Right ventricle myocardium inferior (tissue), 1 donor: ENCODE measurements at regions not wholly inside any gene's neighbourhood (a gene's known extent, or its start where the extent isn't known, plus 50 kb on each side); places are given as distances from the start of the nearest gene placed in this dataset.

Experiments
- ATAC-seq: fragments of 200-7000 bp; cut with Tn5 transposase; one replicate; pipeline ENCODE4 v1.9.1; 2020; ENCODE audit warnings: mild to moderate bottlenecking, moderate library complexity
- DNase-seq: peaks from one replicate; pipeline ENCODE4 v3.0.0; 2021; ENCODE audit errors: missing footprints
- intact Hi-C: fragments of 100-400 bp; cut with DNase I; formaldehyde crosslinking; loops from one replicate; pipeline ENCODE4 v1.11.0; 2022
- donor health status: DM: no; HTN: yes; CAD: no; lungs with severe emphysema.

DNA sequence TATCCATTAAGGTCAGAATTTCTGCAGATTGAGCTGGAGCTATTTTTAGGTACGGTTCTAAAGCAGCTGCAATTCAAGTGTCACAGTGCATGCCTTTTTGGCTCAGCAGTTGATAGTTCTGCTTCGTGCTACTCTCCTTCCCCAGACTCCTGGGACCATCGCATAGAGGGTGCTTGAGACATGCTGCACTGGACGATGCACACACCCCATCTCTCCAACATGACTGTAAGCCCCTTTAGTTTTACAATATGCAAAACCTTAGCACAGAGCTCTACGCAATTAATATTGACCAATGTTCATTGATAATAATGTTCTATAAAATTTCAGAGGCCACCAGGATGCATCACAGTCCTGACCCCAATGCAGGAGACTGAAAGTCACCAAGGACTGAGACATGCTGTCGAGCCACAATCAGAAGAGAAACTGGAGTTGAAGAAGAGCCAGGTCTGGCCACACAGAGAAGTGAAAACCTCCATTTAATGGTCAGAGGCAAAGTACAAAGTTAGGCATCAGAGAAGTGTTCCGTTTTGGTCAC is 120.9 kb upstream of the ZC3H12C start:
- intact Hi-C loops: no loop called here
- DNase-seq (no peak), ATAC-seq (peak; percentile 69)

DNA sequence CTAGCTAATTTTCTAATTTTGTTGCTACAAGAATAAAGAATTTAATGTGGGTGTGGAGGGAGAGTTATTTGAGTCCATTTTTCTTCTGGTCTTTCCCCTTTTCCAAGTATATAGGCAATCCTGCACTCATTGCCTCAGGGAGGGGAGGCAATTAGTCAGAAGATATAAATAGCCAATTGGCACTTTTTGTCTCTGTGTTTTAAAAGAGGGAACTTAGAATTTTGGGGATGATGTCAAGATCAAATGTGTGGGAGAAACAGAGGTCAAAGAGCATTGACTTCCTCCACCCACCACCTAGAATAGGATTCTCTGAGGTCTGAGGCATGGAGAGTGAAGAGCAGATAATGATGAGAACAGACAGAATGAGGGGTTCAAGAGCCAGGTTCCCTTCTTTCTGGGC is 120.3 kb upstream of the ZC3H12C start:
- no peak for DNase-seq
- ATAC-seq: no peak
- intact Hi-C loops: no loop called here

DNA sequence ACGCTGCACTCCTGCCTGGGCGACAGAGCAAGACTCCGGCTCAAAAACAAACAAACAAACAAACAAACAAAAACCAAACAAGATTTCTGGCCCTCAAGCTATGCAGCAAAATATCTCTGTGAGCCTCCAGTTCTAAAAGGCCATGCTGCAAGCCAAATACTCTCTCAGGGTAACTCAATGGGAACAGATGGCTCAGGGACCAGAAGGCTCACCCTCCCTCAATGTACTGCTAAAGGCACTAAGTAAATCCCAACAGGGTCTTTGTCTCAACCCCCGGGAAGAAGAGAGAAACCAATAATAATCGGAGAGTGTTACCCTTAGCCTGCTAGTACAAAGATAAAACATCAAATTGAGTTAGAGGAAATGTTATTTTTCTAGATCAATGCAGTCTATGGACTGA is 119.7 kb upstream of the ZC3H12C start:
- intact Hi-C loops: no loop called here
- ATAC-seq (no peak), DNase-seq (no peak)

DNA sequence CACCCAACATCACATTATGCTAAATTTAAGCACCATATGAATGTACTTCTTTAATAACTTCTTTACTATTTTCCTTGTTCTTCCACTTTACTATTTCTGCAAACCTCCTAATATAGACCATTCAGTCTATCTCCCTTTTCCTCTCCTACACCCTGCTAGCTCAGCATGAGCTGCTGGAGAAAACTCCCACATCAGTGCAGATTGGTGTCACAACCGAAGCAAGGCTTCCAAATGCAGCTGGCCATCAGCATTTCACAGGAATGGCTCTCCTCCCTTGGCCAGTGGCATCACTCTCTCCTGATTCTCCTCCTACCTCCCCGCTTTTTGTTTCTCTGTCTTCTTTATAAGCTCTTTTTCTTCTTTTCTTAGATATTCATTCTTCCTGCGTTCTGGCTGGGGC is 118.7 kb upstream of the ZC3H12C start:
- DNase-seq (no peak), ATAC-seq (no peak)
- intact Hi-C loops: no loop called here

DNA sequence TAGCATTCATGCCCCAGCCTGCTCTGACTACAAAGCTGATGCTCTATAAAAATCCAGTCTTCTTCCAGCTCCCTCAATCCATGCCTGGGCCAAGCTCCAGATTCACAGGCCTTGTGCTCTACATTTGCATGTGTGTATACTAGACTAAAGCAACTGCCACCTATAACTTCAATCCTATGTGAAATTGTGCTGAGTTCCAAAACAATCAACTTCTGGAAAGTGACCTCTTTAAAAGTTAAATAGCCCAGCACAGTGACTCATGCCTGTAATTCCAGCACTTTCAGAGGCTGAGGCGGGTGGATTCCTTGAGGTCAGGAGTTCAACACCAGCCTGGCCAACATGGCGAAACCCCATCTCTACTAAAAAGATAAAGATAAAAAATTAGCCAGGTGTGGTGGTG is 114.3 kb upstream of the ZC3H12C start:
- DNase-seq: no peak
- no peak for ATAC-seq
- intact Hi-C loops: no loop called here

DNA sequence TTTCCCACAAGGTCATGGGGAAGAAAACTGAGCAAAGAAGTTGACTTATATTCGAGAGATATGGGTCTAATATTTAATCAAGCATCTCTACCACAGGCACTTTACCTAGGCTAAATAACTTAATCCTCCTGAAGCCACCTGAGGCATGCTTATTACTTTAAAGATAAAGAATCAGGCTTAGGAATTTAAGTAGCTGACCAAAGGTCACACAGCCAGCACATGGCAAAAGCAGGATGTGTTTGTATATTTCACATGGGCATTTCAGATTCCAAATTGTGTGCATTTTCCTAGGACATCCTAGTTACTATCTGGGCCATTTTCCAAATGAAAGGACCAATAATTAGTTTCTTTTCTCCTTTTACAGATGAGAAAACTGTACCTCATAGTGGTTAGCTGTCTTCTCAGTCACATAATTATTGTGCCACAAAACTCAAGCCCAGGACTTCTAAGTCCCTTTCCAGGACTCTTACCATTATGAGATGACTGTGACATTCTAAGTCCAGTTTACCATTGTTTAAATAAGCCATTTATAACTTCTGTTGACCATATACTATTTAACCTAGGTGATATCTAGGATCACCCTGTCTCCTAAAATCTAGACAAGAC is 112.1 kb upstream of the ZC3H12C start:
- no peak for DNase-seq
- no peak for ATAC-seq
- intact Hi-C loops: no loop called here

DNA sequence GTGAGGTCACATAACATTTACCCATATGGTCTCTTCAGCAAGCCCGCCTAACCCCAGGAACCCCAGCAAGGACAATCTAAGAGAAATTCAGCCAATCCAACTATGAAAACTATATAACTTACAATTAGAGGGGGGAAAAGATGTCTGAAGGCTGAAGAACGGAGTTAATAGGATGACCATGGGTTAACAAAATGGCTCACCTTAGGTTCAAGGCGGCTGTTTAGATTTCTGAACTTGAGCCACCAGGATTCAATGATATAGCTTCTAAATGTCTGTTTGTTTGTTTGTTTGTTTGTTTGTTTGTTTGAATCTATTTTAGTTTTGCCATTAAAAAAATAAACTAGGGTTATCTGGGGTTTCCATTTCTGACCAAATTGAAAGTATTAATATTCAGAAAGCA is 109.8 kb upstream of the ZC3H12C start:
- intact Hi-C loops: no loop called here
- no peak for DNase-seq
- no peak for ATAC-seq

DNA sequence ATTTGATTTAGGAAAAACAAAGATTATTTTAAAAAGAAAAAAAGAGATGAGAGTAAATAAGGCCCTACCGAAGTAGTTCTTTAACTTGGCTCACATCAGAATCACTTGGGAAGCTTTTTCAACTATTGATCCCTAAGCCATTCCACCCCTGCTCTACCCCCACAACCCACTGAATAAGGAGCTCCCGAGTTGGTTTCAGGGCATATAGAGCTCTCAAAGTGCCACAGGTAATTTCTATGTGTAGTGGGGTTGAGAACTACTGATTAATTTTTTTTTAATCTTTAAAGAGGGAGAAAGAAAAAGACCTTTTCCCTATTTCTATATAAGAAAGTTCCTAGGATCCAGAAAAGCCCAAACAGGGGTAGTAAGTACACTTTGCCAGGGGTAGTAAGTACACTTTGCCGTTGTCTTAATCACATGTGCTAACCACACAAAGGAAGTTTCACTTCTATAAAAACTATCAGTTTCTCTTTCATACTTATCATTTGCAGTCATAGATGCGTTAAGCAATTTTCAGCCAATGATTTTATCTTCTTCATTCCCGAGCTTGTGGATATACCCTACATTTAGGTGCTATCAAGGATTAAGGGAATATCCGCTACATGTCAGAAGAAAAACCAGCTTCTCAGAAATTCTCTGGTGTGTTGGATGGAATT is 108.4 kb upstream of the ZC3H12C start:
- DNase-seq (no peak), ATAC-seq (no peak)
- intact Hi-C loops: no loop called here

DNA sequence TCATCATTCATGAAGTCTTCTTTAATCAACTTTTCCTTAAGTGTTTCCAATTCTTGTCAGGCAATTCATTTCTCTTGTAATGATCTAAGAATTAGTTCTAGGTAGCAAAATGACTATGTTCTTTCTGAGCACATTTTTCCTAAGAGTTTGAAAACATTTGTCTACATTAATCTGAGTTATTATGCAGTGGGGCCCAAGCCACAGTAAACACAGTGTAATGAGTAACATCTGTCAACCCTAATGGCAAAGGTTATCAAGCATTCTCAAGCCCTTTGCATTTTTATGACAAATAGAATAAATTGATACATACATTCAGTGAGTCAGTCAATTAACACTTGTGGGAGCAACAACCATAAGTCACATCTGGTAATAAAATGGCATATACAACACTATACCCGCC is 106.7 kb upstream of the ZC3H12C start:
- intact Hi-C loops: no loop called here
- DNase-seq (no peak), ATAC-seq (no peak)

DNA sequence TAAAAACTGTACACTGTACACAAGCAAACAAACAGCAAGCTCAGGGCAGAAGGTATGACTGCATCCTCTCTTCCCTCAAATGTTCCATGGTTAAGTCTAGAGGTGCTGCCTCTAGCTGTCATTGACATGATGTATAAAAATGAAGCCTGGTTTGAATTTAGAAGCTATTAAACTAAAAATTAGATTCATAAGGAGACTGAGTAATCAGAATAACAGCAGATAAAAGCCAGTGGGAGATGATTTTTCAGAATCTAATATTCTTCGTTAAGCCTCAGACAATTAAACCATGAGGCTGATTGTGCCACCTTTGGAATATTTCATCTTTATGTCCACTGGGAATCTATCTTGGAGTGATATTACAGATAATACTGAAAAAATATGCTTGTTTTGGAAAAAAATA is 101.4 kb upstream of the ZC3H12C start:
- intact Hi-C loops: no loop called here
- ATAC-seq (no peak), DNase-seq (no peak)

DNA sequence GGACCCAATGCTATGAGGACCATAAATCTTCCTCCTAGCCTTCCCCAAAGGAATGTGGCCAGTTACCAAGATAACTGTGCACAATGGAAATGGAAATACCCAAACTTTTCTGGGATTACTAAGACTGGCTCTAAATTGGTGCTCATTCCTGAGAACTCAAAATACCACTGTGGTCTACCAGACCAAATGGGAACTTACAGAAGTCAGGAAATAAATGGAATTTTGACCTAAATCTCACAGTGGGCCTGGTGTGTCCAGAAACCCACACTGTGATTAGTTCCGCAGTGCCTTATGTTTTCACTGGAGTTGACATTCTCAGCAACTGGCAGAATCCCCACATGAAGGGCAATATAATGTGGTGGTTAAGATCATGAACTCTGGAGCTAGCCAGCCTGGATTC is 99.4 kb upstream of the ZC3H12C start:
- DNase-seq (no peak), ATAC-seq (no peak)
- intact Hi-C loops: no loop called here

DNA sequence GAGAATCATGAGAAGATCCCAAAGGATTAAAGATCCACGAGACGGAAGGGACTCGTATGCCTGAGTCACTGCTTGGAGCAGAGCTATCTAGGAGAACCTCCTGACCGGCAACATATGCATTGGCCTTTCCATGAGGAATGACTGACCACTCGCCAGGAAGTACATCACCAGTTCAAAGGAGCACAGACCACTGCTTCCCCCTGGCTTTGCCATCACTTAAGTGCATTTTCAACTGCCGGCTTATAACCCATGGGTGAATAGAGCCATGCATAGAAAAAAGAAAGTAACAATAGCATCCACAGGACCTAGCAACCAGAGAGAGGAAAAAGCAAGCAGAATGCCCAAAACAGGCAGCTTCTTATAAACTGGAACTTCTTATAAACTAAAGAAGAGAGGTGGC is 98.3 kb upstream of the ZC3H12C start:
- no peak for ATAC-seq
- intact Hi-C loops: no loop called here
- no peak for DNase-seq

DNA sequence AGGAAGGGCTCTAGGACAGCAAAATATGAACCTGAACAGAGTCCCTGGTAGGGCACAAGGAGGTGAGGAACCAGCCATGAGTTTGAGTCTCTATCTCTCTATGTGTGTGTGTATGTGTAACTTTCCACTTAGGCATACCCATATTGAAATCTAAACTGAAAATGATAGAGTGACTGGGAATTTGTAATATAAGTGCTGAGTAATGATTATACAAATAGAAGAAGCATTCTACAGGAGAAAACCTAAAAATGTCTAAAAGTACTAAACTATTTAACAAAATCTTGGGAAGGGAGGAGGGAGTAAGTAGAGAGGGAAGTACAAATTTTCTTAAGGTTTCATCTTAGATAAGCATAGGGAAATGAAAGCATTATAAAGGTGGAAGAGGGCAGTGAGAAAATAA is 97.1 kb upstream of the ZC3H12C start:
- no peak for ATAC-seq
- no peak for DNase-seq
- intact Hi-C loops: no loop called here

DNA sequence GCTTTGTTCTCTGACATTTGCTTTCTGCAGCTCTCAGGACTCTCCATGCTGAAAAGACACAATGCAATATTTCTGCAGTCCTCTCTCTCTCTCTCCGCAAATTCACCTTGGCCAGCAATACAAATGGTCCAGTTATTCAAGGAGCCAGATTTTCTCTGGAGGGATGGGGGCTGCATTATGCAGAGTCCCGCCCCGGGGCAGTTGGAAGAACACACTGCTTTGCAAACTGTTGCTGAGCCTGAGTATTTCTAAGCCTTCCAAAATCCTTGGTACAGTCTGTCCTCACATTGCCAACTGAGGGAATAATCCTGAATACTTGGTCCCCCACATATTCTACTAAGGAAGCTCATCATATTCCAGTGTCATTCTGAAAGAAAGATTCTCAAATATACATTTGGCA is 94.3 kb upstream of the ZC3H12C start:
- no peak for ATAC-seq

DNA sequence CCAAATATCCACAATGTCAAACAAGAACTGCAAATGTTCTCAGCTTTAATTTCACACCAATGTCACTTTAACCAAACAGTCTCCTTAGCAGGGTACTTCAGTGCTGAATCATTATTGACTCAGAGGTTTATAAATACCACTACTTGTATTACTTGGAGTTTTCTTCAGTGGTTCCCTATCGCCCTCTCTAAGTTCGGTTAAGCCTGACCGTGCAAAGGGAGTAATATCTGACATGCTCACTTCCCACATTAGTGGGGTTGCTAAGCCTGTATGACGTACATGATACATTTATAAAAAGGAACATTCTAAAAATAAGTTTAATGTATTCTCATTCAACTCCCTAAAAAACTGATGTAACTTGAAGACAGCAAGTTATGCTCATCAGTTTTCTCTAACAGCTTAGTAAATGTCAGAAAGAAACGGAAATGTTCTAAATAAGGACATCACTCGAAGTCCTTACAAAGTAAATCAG is 93.1 kb upstream of the ZC3H12C start:
- intact Hi-C loops: no loop called here
- ATAC-seq: peak; percentile 52
- no peak for DNase-seq

More for the DNA sequence above, 94.3 kb upstream of the ZC3H12C start:
- intact Hi-C loops: no loop called here
- DNase-seq: no peak

DNA sequence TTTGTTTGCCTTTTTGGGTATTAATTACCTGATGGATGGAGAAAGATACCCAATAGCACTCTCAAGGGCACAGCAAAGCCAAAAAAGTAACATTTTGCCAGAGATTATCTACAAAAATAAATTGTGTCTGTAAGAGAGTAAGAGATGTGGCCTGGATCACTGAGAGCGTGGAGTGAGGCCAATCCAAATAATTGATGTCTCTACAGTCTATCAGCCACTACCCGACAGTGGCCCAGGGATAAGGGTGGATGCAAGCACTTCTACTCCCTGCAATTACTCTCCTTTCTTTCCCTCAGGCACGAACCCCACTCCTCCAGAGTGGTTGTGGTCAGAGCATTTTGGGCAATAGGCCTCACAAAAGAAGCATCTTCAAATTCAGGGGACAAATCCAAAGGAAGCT is 92.3 kb upstream of the ZC3H12C start:
- intact Hi-C loops: no loop called here
- no peak for DNase-seq
- no peak for ATAC-seq

DNA sequence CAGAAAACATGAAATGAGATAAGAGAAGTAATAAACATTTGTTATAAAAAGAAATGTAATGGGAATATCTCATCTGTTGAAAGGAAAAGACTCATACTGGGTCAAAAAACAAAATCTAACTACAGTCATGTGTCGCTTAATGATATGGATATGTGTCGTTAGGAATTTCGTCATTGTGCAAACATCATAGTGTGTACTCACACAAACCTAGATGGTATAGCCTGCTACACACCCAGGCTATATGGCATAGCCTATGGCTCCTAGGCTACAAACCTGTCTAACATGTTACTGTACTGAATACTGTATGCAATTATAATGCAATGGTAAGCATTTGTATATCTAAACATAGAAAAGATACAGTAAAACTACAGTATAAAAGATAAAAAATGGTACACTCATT is 89.8 kb upstream of the ZC3H12C start:
- ATAC-seq (no peak), DNase-seq (no peak)
- intact Hi-C loops: no loop called here

DNA sequence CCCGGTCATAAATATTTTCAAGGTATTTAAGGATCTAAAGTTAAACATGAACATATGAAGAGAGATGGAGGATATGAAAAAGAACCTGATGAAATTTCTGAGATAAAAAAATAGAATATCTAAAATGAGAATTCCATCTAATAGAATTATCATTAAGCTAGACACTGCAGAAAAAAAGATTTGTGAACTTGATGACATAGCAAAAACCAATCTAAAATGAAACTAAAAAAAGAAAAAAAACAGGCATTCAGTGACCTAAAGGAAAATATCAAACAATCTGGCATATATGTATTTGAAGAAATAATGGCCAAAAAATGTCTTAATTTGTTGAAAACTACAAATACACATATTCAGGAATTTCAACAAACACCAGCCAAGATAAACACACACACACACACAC is 81.6 kb upstream of the ZC3H12C start:
- intact Hi-C loops: no loop called here
- DNase-seq (no peak), ATAC-seq (no peak)

DNA sequence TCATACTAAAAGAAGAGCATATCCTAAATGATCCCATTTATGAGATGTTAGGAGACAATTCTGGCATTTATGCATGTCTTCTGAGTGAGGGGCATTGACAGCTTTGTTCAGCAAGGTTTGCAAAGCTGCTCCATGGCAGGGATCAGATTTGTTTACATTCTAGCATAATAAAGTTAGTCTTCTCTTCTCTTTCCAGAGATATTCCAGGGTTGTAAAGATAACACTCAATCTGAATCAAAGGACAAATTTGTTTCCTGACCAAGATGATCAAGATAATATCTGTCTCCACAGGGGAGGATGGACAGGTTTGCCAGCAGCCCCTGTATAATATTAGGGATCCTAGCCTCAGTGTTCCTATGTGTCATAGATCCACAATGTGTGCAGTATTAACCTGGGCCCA is 77.5 kb upstream of the ZC3H12C start:
- intact Hi-C loops: no loop called here
- ATAC-seq: no peak
- no peak for DNase-seq

DNA sequence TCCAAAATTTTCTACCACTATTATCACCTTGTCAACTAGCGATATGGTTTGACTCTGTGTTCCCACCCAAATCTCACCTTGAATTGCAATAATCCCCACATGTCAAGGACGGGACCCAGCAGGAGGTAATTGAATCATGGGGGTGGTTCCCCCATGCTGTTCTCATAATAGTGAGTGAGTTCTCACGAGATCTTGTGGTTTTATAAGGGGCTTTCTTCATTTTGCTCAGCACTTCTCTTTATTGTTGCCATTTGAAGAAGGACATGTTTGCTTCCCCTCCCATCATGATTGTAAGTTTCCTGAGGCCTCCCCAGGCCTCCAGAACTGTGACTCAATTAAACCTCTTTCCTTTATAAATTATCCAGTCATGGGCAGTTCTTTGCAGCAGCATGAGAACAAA is 73.5 kb upstream of the ZC3H12C start:
- no peak for ATAC-seq
- intact Hi-C loops: no loop called here
- DNase-seq: no peak

DNA sequence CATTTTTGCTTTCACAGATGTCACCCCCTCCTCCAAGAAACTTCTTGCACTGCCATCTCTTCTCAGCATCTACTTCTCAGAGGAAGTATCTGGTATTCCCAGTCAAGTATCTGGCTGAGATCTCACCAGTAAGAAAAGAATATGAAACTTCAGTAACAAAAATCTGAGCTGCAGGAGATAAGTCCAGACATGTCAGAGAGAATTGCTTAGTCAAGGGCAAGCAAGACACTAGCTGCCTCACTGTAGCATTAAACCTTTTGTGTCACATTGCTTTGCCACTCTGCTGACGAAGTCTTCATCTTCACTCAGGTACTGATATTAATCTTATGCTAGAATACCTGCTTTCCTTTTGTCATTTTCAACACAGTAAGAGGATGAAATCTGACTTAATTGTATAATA is 70.6 kb upstream of the ZC3H12C start:
- DNase-seq (no peak), ATAC-seq (no peak)
- intact Hi-C loops: no loop called here
